GM19468 (cell line): ENCODE measurements at regions not wholly inside any gene's neighbourhood (a gene's known extent, or its start where the extent isn't known, plus 50 kb on each side); places are given as distances from the start of the nearest gene placed in this dataset.
"Not testable (repeated sequence)": the region's sequence is repeated elsewhere in the genome, so short reads cannot be mapped to it uniquely, and the experiment has no call there.

Experiments
- ATAC-seq: cut with Tn5 transposase; IDR thresholded peaks from one replicate; pipeline ENCODE4 v1.9.1; 2021; ENCODE audit warnings: mild to moderate bottlenecking, moderate library complexity, moderate number of reproducible peaks; ENCODE audit not compliant: unreplicated experiment; ENCODE audit errors: extremely low read depth

DNA sequence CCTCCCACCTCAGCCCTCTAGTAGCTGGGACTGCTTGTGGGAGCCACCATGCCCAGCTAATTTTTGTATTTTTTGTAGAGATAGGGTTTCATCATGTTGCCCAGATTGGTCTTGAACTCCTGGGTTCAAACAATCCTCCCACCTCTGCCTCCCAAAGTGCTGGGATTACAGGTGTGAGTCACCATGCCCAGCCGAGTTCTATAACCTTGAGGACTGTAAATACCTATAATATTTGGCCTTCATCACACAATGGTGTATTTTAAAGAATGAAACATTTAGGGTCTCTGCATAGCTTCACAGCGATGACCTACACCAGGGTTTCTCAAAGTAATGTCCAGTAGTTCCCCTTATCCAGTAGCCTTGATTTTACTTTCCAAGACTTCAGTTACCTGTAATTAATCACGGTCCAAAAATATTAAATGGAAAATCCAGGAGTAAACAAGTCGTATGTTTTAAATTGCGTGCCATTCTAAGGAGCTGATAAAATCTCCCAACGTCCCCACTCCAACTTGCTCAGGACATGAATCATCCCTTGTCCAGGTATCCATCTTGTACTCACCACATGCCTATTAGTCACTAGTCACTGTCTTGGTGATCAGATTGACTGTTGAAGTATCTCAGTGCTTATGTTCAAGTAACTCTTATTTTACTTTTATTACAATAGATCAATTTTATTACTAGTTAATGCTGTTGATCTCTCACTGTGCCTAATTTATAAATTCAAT lies 368.2 kb downstream of the BTG1 start:
- ATAC-seq, result no peak

DNA sequence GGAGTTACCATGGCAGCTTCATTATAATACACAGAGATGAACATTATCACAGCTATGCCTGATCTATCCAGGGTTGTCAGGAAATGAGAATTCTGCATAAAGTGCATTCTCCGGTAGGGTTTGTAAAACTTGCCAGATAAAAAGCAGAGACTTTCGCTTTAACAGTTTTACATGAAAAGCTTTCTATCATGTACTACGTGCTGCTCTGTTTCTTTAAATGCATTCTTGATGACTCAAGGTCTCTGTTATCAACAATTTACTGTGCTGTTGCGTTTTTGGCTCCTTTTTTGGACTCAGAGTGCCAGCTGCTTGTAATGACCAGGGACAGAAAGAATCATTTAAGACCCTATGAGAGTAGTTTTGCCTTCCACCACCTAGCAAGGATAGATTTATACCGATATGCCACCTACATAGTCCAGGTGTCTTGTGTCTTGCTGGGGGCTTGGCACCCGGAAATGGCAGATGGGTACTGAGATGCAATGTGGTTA lies 371.2 kb downstream of the BTG1 start:
- ATAC-seq, result no peak

GRCh38 chr12:91773749-91774429 lies 371.8 kb downstream of the BTG1 start:
- ATAC-seq, result no peak

GRCh38 chr12:91772411-91772810 lies 373.2 kb downstream of the BTG1 start:
- no peak for ATAC-seq

GRCh38 chr12:91769736-91770135 lies 375.9 kb downstream of the BTG1 start:
- ATAC-seq, result no peak

GRCh38 chr12:91767237-91767636 lies 378.4 kb downstream of the BTG1 start:
- ATAC-seq, result no peak

- ATAC-seq, result no peak
Observed at GRCh38 chr12:91766454-91766853, 379.2 kb downstream of the BTG1 start.

- ATAC-seq, result no peak
Observed at GRCh38 chr12:91763654-91764370, 381.8 kb downstream of the BTG1 start.

DNA sequence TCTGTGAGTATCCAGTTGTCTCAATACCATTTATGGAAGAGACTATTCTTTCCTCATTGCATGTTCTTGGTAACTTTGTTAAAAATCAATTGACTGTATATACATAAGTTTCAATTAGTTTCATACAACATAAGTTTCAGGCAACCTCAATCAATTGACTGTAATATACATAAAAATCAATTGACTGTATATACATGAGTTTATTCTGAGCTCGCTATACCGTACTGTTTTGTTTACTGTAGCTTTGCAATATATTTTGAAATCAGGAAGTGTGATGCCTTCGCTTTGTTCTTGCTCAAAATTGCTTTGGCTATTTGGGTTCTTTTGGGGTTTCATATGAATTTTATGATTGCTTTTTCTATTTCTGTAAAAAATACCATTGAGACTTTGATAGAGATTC lies 392.0 kb downstream of the BTG1 start:
- ATAC-seq, result no peak

DNA sequence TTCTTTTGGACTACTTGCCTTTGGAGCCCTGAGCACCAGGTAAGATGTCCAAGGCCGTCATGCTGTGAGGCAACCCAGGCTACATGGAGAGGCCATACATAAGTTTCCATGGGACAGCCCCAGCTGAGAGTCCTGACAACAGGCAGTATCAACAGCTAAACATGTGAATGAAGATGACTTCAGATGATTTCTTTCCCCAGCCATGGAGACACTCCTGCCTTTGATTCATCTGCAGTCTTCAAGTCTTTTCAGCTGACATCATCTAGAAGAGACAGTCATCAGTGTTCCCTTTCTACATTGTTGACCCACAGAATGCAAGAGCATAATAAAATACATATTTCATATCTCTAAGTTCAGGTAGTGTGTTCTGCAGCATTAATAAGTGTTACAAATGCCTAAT lies 398.7 kb downstream of the BTG1 start:
- ATAC-seq, result no peak

DNA sequence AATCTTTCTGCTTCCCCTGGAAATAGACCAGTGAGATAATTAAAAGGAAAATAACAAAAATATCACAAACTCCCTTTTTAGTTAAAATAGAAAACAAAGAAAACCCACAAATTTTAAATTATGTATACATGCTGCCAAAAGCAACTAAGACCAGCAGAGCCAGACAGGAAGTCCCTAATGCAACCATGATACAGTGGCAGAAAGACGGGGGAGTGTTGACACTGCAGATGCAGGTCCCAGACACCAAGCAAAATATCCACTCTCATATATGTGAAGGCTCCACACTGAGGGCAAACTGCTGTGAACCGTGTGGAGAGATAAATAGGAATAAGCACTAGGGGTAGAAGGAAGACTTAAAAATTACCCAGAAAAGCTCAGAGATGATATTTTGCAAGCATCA lies 401.0 kb downstream of the BTG1 start:
- ATAC-seq, result no peak

- ATAC-seq, result no peak
Observed at GRCh38 chr12:91743704-91744321, 401.8 kb downstream of the BTG1 start.

DNA sequence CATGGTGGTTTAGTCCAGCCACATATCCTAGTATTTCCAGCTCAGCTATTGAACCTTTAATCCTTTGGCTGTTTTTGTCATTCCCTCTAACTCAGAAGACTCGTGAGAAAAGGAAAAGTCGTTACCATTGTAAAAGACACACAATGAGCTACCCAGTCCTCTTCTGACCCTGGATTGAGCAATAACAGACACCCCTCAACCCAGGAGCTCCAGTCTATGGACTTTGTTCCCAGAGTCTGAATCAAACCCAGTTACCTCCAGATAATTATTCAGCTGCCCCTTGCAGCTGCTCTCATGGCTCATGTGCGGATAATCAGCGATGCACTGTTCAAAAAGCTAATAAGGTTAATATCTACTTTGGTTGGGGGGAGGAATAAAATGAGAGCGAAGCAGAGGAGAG lies 402.4 kb downstream of the BTG1 start:
- no peak for ATAC-seq

GRCh38 chr12:91741932-91742331 lies 403.7 kb downstream of the BTG1 start:
- no peak for ATAC-seq

GRCh38 chr12:91733846-91734245 lies 411.8 kb downstream of the BTG1 start:
- ATAC-seq, result not testable (repeated sequence)

- ATAC-seq, result no peak
Observed at GRCh38 chr12:91732086-91732485, 413.6 kb downstream of the BTG1 start.

GRCh38 chr12:91729543-91729942 lies 416.1 kb downstream of the BTG1 start:
- ATAC-seq, result no peak

DNA sequence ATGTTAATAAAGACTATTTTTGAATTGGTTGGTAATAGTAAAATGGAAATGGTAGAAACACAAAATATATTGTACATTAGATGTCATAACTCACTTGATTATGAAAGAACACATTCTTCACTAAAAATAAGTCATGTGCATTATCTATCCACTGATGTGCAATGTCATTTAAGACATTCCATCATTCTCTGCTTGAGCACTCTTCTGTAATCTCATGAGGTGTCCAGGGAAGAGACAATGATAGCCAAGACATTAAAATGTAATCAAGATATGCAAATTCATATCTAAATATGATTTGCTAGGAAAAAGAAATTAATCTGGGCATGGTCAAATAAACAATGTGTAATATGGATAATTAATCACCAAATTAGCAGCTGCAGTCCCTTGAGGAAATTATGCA lies 422.5 kb downstream of the BTG1 start:
- no peak for ATAC-seq

- no peak for ATAC-seq
Observed at GRCh38 chr12:91722072-91722471, 423.6 kb downstream of the BTG1 start.

DNA sequence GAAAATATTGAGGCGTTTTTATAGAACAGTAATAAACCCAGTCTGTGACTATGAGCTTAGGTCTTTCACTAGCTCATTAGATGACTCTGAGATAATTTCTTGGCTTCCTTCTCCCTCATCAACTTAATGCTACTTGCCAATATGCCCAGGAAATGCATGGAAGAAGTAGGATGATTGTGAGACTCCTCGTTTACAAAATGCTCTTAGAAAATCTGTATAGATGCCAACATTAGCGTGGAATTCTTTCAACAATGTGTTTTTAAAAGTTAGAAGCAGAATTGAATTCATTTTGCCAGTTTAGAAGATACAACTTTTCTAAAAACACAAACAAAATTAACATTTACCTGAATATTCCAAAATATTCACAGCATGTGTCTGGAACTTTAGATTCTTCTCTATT lies 424.6 kb downstream of the BTG1 start:
- ATAC-seq, result no peak

GRCh38 chr12:91718326-91718725 lies 427.3 kb downstream of the BTG1 start:
- ATAC-seq, result no peak
